ENCODE measurements at regions not wholly inside any gene's neighbourhood (a gene's known extent, or its start where the extent isn't known, plus 50 kb on each side); places are given as distances from the start of the nearest gene placed in this dataset.

GRCh38 chr1:82710091-82710490 is 909.4 kb downstream of the ADGRL2 start:
- Histone ChIP-seq H3K27me3 (no peaks in the 10 kb centered on the region), H3K9me3 (no peaks in the 10 kb centered on the region), H3K4me3 (no peak overlapping the region), H3K4me1 (ENCODE audit: insufficient read depth) (no peaks in the 10 kb centered on the region), H3K36me3 (no peaks in the 10 kb centered on the region), H3K27ac (no peak overlapping the region)
- no peak for TF ChIP-seq POLR2A (IDR thresholded peaks at IDR 0.05)
- TF ChIP-seq EP300 (IDR thresholded peaks at IDR 0.05) = no peak
- TF ChIP-seq CTCF (IDR thresholded peaks at IDR 0.05) = no peak
- no peak for DNase-seq
- intact Hi-C loops (cut with DNase I) = no loop called here

GRCh38 chr1:82707681-82708080 is 906.9 kb downstream of the ADGRL2 start:
- H3K27me3 ChIP-seq = no peaks in the 10 kb centered on the region
- TF ChIP-seq CTCF (IDR thresholded peaks at IDR 0.05) (no peak), EP300 (IDR thresholded peaks at IDR 0.05) (no peak), POLR2A (IDR thresholded peaks at IDR 0.05) (no peak)
- no peak for DNase-seq
- WGBS, 3 donors = 84 to 87% (median 85%) methylated on average over 1 of the region's 1 CpG
- intact Hi-C loops (cut with DNase I) = no loop called here
- no peaks in the 10 kb centered on the region for H3K36me3 ChIP-seq
- no peak overlapping the region for H3K4me3 ChIP-seq
- no peak overlapping the region for H3K27ac ChIP-seq
- H3K4me1 ChIP-seq (ENCODE audit: insufficient read depth) = peaks cover 2% of the 10 kb centered on the region
- H3K9me3 ChIP-seq = no peaks in the 10 kb centered on the region

GRCh38 chr1:82706741-82707140 is 906.0 kb downstream of the ADGRL2 start:
- no peak for DNase-seq
- WGBS, 3 donors = 93 to 99% (median 96%) methylated on average over 2 of the region's 2 CpGs
- Histone ChIP-seq H3K4me1 (ENCODE audit: insufficient read depth) (peaks cover 2% of the 10 kb centered on the region), H3K36me3 (no peaks in the 10 kb centered on the region), H3K9me3 (no peaks in the 10 kb centered on the region), H3K27ac (no peak overlapping the region), H3K27me3 (no peaks in the 10 kb centered on the region), H3K4me3 (no peak overlapping the region)
- intact Hi-C loops (cut with DNase I) = no loop called here
- TF ChIP-seq POLR2A (IDR thresholded peaks at IDR 0.05) (no peak), CTCF (IDR thresholded peaks at IDR 0.05) (no peak), EP300 (IDR thresholded peaks at IDR 0.05) (no peak)

- intact Hi-C loops (cut with DNase I) = no loop called here
- DNase-seq = no peak
- no peak overlapping the region for H3K27ac ChIP-seq
- no peaks in the 10 kb centered on the region for H3K9me3 ChIP-seq
- TF ChIP-seq POLR2A (IDR thresholded peaks at IDR 0.05) (no peak), EP300 (IDR thresholded peaks at IDR 0.05) (no peak), CTCF (IDR thresholded peaks at IDR 0.05) (no peak)
- no peak overlapping the region for H3K4me3 ChIP-seq
- H3K4me1 ChIP-seq (ENCODE audit: insufficient read depth) = peaks cover 2% of the 10 kb centered on the region
- no peaks in the 10 kb centered on the region for H3K36me3 ChIP-seq
- H3K27me3 ChIP-seq = no peaks in the 10 kb centered on the region
Measured at GRCh38 chr1:82704966-82705365, 904.2 kb downstream of the ADGRL2 start.

GRCh38 chr1:82704393-82704792 is 903.7 kb downstream of the ADGRL2 start:
- no peak overlapping the region for H3K27ac ChIP-seq
- H3K9me3 ChIP-seq = no peaks in the 10 kb centered on the region
- H3K36me3 ChIP-seq = no peaks in the 10 kb centered on the region
- no peak for DNase-seq
- intact Hi-C loops (cut with DNase I) = no loop called here
- peaks cover 2% of the 10 kb centered on the region for H3K4me1 ChIP-seq (ENCODE audit: insufficient read depth)
- H3K27me3 ChIP-seq = no peaks in the 10 kb centered on the region
- H3K4me3 ChIP-seq = no peak overlapping the region
- TF ChIP-seq EP300 (IDR thresholded peaks at IDR 0.05) (no peak), CTCF (IDR thresholded peaks at IDR 0.05) (no peak), POLR2A (IDR thresholded peaks at IDR 0.05) (no peak)
- WGBS, 3 donors = 6 to 11% (median 6%) methylated on average over 3 of the region's 3 CpGs
